Right atrium auricular region (tissue), 2 donors: ENCODE measurements at regions not wholly inside any gene's neighbourhood (a gene's known extent, or its start where the extent isn't known, plus 50 kb on each side); places are given as distances from the start of the nearest gene placed in this dataset.

Source experiments
- DNase-seq: peaks from one replicate; pipeline ENCODE4 v3.0.0-alpha.2; 2019; ENCODE audit warnings: low spot score
- H3K27ac ChIP-seq, 2 donors: fragments of 200-600 bp; sonication (generic); 1 replicate in 1 of 2; 2 replicates in 1 of 2; pipeline ENCODE4 v1.5.1; 2016 to 2019
- H3K27me3 ChIP-seq, 2 donors: fragments of 200-600 bp; sonication (generic); one replicate each; pipeline versions ENCODE4 v1.5.1 to v1.6.0; 2017 to 2019
- H3K36me3 ChIP-seq: fragments of 200-600 bp; sonication (generic); one replicate; pipeline ENCODE4 v1.5.1; 2016
- H3K4me1 ChIP-seq, 2 donors: fragments of 200-600 bp; sonication (generic); one replicate each; pipeline versions ENCODE4 v1.5.1 to v1.6.0; 2017 to 2019
- H3K4me3 ChIP-seq, 2 donors: fragments of 200-600 bp; sonication (generic); 1 replicate in 1 of 2; 2 replicates in 1 of 2; pipeline ENCODE4 v1.5.1; 2017 to 2019; ENCODE audit warnings: mild to moderate bottlenecking in 1 of 2, moderate library complexity in 1 of 2
- H3K9me3 ChIP-seq, 2 donors: fragments of 200-600 bp; sonication (generic); one replicate each; pipeline ENCODE4 v1.5.1; 2019
- TF ChIP-seq, protein P1 (sequence below), 2 donors: fragments of 200-600 bp; sonication (generic); IDR thresholded peaks; one replicate each; pipeline ENCODE4 v1.5.1; 2019; ENCODE audit warnings: antibody characterized with exemption in 2 of 2

DNA sequence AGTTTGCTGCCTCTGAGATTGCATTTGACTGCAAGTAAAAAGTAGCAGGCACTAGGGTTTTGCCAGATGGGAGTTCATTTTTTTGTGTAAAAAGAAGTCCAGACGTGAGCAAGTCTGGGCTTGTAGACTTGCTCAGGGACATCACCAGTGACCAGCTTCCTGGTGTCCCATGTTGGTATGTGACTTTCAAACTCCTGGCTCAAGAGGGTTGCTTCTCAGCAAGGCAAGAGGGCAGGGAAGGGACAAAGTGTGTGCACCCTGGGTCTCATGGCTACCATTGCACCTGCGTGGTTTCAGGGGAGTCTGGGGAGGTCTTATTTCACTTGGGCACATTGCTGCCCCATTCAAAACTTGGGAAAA is 79.3 kb upstream of the ZNF716 start:
- Histone ChIP-seq H3K4me1 (no peaks in the 10 kb centered on the region), H3K27ac (no peak overlapping the region), H3K36me3 (no peaks in the 10 kb centered on the region), H3K27me3 (no peaks in the 10 kb centered on the region), H3K9me3 (no peaks in the 10 kb centered on the region), H3K4me3 (no peak overlapping the region)
- DNase-seq = no peak
- TF ChIP-seq, protein P1, sequence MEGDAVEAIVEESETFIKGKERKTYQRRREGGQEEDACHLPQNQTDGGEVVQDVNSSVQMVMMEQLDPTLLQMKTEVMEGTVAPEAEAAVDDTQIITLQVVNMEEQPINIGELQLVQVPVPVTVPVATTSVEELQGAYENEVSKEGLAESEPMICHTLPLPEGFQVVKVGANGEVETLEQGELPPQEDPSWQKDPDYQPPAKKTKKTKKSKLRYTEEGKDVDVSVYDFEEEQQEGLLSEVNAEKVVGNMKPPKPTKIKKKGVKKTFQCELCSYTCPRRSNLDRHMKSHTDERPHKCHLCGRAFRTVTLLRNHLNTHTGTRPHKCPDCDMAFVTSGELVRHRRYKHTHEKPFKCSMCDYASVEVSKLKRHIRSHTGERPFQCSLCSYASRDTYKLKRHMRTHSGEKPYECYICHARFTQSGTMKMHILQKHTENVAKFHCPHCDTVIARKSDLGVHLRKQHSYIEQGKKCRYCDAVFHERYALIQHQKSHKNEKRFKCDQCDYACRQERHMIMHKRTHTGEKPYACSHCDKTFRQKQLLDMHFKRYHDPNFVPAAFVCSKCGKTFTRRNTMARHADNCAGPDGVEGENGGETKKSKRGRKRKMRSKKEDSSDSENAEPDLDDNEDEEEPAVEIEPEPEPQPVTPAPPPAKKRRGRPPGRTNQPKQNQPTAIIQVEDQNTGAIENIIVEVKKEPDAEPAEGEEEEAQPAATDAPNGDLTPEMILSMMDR (IDR thresholded peaks at IDR 0.05) = no peak

DNA sequence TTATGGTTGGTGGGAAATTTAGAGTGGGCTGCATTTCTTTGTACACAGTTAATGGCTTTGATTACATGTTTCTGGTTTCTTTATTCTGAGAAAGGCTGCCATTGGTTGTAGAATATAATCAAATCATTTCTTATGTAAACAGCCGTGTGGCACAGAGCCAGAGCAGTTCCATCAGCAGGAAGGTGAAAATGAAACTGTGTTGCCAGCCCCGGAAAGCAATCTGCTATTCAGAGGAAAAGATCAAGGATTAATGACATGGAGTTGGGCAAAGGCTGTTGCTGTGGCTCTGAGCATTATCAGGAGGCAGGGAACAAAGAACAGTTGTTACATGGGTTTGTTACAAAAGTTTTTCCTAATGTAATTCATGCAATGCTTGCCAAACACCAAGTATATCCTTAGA is 74.2 kb upstream of the ZNF716 start:
- Histone ChIP-seq H3K4me1 (no peaks in the 10 kb centered on the region), H3K36me3 (no peaks in the 10 kb centered on the region), H3K27ac (no peak overlapping the region), H3K4me3 (no peak overlapping the region), H3K27me3 (no peaks in the 10 kb centered on the region), H3K9me3 (no peaks in the 10 kb centered on the region)
- no peak for DNase-seq
- TF ChIP-seq, protein P1 (IDR thresholded peaks at IDR 0.05) = no peak

DNA sequence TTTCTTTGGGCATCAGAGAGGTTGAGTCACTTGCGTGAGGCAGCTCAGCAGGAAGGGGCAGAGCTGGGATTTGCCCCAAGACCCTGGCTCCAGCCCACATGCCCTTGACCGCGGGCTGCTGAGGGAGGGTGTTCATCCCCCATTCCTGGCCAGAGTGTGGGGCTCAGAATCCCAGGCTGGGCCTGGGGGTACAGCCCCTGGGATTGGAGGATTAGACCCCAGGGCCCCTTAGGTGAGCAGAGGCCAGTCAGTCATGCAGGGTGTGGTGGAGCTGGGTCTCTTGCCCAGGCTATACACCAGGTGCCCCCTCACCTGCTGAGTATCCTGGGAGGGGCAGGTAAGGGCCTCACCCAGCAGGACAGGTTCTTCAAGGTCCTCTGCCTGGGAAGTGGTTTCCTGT is 68.4 kb upstream of the ZNF716 start:
- no peaks in the 10 kb centered on the region for H3K4me1 ChIP-seq
- no peaks in the 10 kb centered on the region for H3K27me3 ChIP-seq
- TF ChIP-seq, protein P1 (IDR thresholded peaks at IDR 0.05) = no peak
- no peak overlapping the region for H3K27ac ChIP-seq
- H3K36me3 ChIP-seq = no peaks in the 10 kb centered on the region
- no peak overlapping the region for H3K4me3 ChIP-seq
- DNase-seq = no peak
- H3K9me3 ChIP-seq = no peaks in the 10 kb centered on the region

DNA sequence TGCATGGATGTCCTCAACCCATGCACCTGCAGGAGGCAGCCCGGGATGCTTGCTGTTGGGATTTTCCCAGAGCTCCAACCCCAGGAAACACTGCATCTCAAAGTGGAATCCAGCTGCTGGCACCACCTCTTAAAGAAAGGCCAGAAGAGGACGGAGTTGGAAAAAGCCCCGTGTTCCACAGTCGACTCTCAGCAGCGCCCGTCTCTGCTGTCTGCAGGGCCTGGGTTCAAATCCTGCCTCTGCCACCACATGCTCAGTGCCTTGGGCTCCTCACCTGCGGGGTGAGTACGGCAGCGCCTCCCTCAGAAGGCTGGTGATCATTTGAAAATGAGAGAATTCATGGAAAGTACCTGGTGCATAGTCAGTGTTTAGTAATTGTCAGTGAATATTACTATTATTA is 65.6 kb upstream of the ZNF716 start:
- H3K36me3 ChIP-seq = no peaks in the 10 kb centered on the region
- TF ChIP-seq, protein P1 (IDR thresholded peaks at IDR 0.05) = no peak
- no peaks in the 10 kb centered on the region for H3K27me3 ChIP-seq
- no peaks in the 10 kb centered on the region for H3K4me1 ChIP-seq
- DNase-seq = no peak
- H3K9me3 ChIP-seq = no peaks in the 10 kb centered on the region
- H3K4me3 ChIP-seq = no peak overlapping the region
- no peak overlapping the region for H3K27ac ChIP-seq

DNA sequence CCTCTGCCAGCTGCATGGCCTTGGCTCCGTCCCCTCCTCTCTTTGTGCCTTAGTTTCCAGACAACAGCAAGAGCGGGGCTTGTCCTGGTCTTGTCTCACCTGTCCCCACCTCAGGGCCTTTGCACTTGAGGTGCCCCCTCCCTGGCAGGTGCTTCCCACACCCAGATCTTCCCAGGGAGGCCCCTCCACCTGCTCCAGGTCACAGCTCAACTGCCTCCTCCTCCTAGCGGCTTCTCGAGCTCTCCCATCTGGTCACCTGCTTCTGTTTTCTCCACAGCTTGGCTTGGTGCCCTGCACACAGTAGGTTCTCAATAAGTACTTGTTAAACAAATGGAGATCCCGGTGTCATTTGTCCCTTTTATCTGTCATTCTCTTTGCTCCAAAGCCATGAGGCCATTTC is 64.3 kb upstream of the ZNF716 start:
- TF ChIP-seq, protein P1 (IDR thresholded peaks at IDR 0.05) = no peak
- Histone ChIP-seq H3K9me3 (no peaks in the 10 kb centered on the region), H3K27me3 (no peaks in the 10 kb centered on the region), H3K4me3 (no peak overlapping the region), H3K36me3 (no peaks in the 10 kb centered on the region), H3K27ac (no peak overlapping the region), H3K4me1 (no peaks in the 10 kb centered on the region)
- no peak for DNase-seq

DNA sequence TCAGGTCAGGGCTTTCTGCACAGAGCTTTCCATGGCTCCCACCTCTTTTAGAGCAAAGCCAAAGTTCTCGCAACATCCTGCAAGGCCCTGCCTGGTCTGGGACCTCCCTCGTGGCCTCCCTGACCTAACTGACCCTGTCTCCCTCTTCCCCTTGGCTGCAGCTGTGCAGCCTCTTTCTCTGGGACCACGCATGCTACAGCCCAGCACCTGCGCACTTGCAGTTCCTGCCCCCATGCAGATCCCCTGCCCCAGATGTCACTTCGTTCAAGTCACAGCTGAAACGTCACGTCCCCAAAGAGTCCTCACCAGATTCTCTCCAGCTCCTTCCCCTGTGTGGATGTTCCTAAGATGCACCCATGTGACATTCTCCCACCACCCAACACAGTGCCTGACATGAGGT is 61.2 kb upstream of the ZNF716 start:
- H3K27ac ChIP-seq = no peak overlapping the region
- no peak for DNase-seq
- no peaks in the 10 kb centered on the region for H3K4me1 ChIP-seq
- TF ChIP-seq, protein P1 (IDR thresholded peaks at IDR 0.05) = no peak
- no peaks in the 10 kb centered on the region for H3K9me3 ChIP-seq
- H3K36me3 ChIP-seq = no peaks in the 10 kb centered on the region
- no peak overlapping the region for H3K4me3 ChIP-seq
- H3K27me3 ChIP-seq = no peaks in the 10 kb centered on the region
